ENCODE measurements at regions not wholly inside any gene's neighbourhood (a gene's known extent, or its start where the extent isn't known, plus 50 kb on each side); places are given as distances from the start of the nearest gene placed in this dataset.
"Not testable (repeated sequence)": the region's sequence is repeated elsewhere in the genome, so short reads cannot be mapped to it uniquely, and the experiment has no call there.

GRCh38 chr2:109678724-109679201 lies 64.6 kb downstream of the SOWAHC start:
- TF ChIP-seq CTCF (conservative IDR thresholded peaks at IDR 0.05; ENCODE audit: low read length); EZH2phosphoT487 (IDR thresholded peaks at IDR 0.05; ENCODE audit: borderline replicate concordance, low read depth, low read length): not testable (repeated sequence)
